CD14-positive monocyte (primary cell): ENCODE measurements at regions not wholly inside any gene's neighbourhood (a gene's known extent, or its start where the extent isn't known, plus 50 kb on each side); places are given as distances from the start of the nearest gene placed in this dataset.

Experiments used
- DNase-seq, 3 donors: peaks; one replicate each; pipeline ENCODE4 v3.0.0-alpha.2; 2011 to 2022
- H2AFZ ChIP-seq: 2 replicates; pipeline ENCODE4 v1.6.0; 2012; ENCODE audit warnings: mild to moderate bottlenecking, low read depth, low read length, inconsistent platforms; ENCODE audit not compliant: insufficient read depth, poor library complexity, severe bottlenecking
- H3K27ac ChIP-seq, 2 donors: 1 replicate in 1 of 2; 2 replicates in 1 of 2; pipeline ENCODE4 v1.5.1; 2012 to 2013; ENCODE audit warnings: low read length in 2 of 2, control low read depth in 1 of 2, inconsistent platforms in 1 of 2, low read depth in 1 of 2, mild to moderate bottlenecking in 1 of 2
- H3K27me3 ChIP-seq, 2 donors: one replicate each; pipeline versions ENCODE4 v1.6.0 to v1.6.1; 2011 to 2013; ENCODE audit warnings: low read length in 2 of 2; ENCODE audit not compliant: control insufficient read depth in 2 of 2, insufficient read depth in 2 of 2
- H3K36me3 ChIP-seq, 2 donors: replicated peaks in 1 of 2; 1 replicate in 1 of 2; 2 replicates in 1 of 2; pipeline versions ENCODE4 v1.5.1 to v1.6.1; 2012 to 2013; ENCODE audit warnings: low read length in 2 of 2, control low read depth in 1 of 2, inconsistent platforms in 1 of 2, mild to moderate bottlenecking in 1 of 2; ENCODE audit not compliant: insufficient read depth in 2 of 2, control insufficient read depth in 1 of 2
- H3K4me1 ChIP-seq, 2 donors: 1 replicate in 1 of 2; 2 replicates in 1 of 2; pipeline versions ENCODE4 v1.5.1 to v1.6.1; 2012 to 2013; ENCODE audit warnings: low read length in 2 of 2, control low read depth in 1 of 2, inconsistent platforms in 1 of 2, mild to moderate bottlenecking in 1 of 2, moderate library complexity in 1 of 2; ENCODE audit not compliant: insufficient read depth in 2 of 2, control insufficient read depth in 1 of 2
- H3K4me2 ChIP-seq: replicated peaks from 2 replicates; pipeline ENCODE3; 2012; ENCODE audit warnings: low read length, moderate library complexity, mild to moderate bottlenecking; ENCODE audit not compliant: poor library complexity, severe bottlenecking; ENCODE audit errors: extremely low read depth
- H3K4me3 ChIP-seq, 3 experiments: fragments of 200-600 bp in 1 of 3; sonication (generic) in 1 of 3; replicated peaks in 1 of 3; 1 replicate in 2 of 3; 2 replicates in 1 of 3; pipeline ENCODE4 v1.5.1; 2011 to 2013; ENCODE audit warnings: low read length in 3 of 3, mild to moderate bottlenecking in 3 of 3, control low read depth in 2 of 3, low read depth in 2 of 3, inconsistent platforms in 1 of 3, moderate library complexity in 1 of 3
- H3K79me2 ChIP-seq: 2 replicates; pipeline ENCODE4 v1.6.0; 2012; ENCODE audit warnings: mild to moderate bottlenecking, control low read depth, inconsistent platforms, low read length, moderate library complexity; ENCODE audit not compliant: insufficient read depth
- H3K9ac ChIP-seq: 2 replicates; pipeline ENCODE4 v1.6.0; 2017; ENCODE audit warnings: low read length, mild to moderate bottlenecking; ENCODE audit not compliant: insufficient read depth, poor library complexity, severe bottlenecking
- H3K9me3 ChIP-seq, 2 donors: replicated peaks in 1 of 2; 1 replicate in 1 of 2; 2 replicates in 1 of 2; pipeline versions ENCODE4 v1.5.1 to v1.6.1; 2012 to 2013; ENCODE audit warnings: low read length in 2 of 2, control low read depth in 1 of 2; ENCODE audit not compliant: control insufficient read depth in 1 of 2, insufficient read depth in 1 of 2
- H4K20me1 ChIP-seq: 2 replicates; pipeline ENCODE4 v1.6.0; 2012; ENCODE audit warnings: mild to moderate bottlenecking, low read length, control low read depth, moderate library complexity; ENCODE audit not compliant: insufficient read depth
- H3K27ac Mint-ChIP-seq, 7 donors: one replicate each; pipeline ENCODE4 v1.8.0; 2020; ENCODE audit warnings: mild to moderate bottlenecking in 7 of 7, mixed read lengths in 7 of 7, moderate library complexity in 6 of 7, inconsistent platforms in 2 of 7
- H3K27me3 Mint-ChIP-seq, 3 donors: one replicate each; pipeline ENCODE4 v1.8.0; 2021 to 2022; ENCODE audit warnings: low read depth in 3 of 3, mild to moderate bottlenecking in 3 of 3, mixed read lengths in 3 of 3, moderate library complexity in 3 of 3, inconsistent platforms in 1 of 3
- H3K36me3 Mint-ChIP-seq, 2 donors: one replicate each; pipeline ENCODE4 v1.8.0; 2020; ENCODE audit warnings: mixed read lengths in 2 of 2, inconsistent platforms in 1 of 2, mild to moderate bottlenecking in 1 of 2
- H3K4me1 Mint-ChIP-seq: one replicate; pipeline ENCODE4 v1.8.0; 2020; ENCODE audit warnings: mild to moderate bottlenecking, mixed read lengths
- H3K4me3 Mint-ChIP-seq, 2 donors: one replicate each; pipeline ENCODE4 v1.8.0; 2020; ENCODE audit warnings: mild to moderate bottlenecking in 2 of 2, mixed read lengths in 2 of 2, moderate library complexity in 1 of 2
- H3K9me3 Mint-ChIP-seq, 7 donors: one replicate each; pipeline ENCODE4 v1.8.0; 2020 to 2022; ENCODE audit warnings: mixed read lengths in 7 of 7, mild to moderate bottlenecking in 6 of 7, moderate library complexity in 6 of 7, inconsistent platforms in 2 of 7
- CTCF ChIP-seq: fragments of 200-600 bp; IDR thresholded peaks from one replicate; pipeline ENCODE4 v1.8.0; 2022; ENCODE audit warnings: antibody characterized with exemption, mild to moderate bottlenecking
- WGBS: methylation state at CpG from one replicate; pipeline ENCODE4 v1.1.5; 2013; ENCODE audit warnings: missing lambda C conversion rate; ENCODE audit not compliant: insufficient coverage; 5-methylcytosine and 5-hydroxymethylcytosine counted together
- intact Hi-C, 2 donors: fragments of 100-400 bp; cut with micrococcal nuclease; formaldehyde crosslinking; loops; one replicate each; pipeline versions ENCODE4 v1.15.0 to v1.15.1; 2023

- Mint-ChIP-seq H3K27ac (no peak overlapping the region), H3K4me3 (no peak overlapping the region), H3K4me1 (no peaks in the 10 kb centered on the region), H3K27me3 (no peaks in the 10 kb centered on the region), H3K36me3 (no peaks in the 10 kb centered on the region), H3K9me3 (peaks cover 0 to 2% (median 0%) of the 10 kb centered on the region in 7 donors)
- Histone ChIP-seq H3K27ac (no peak overlapping the region), H3K9ac (no peak overlapping the region), H3K9me3 (no peaks in the 10 kb centered on the region), H3K4me3 (no peak overlapping the region), H3K4me2 (no peak overlapping the region), H3K36me3 (no peaks in the 10 kb centered on the region), H3K4me1 (no peaks in the 10 kb centered on the region), H3K79me2 (no peaks in the 10 kb centered on the region), H3K27me3 (no peaks in the 10 kb centered on the region), H4K20me1 (no peaks in the 10 kb centered on the region), H2AFZ (no peak overlapping the region)
- no peak for TF ChIP-seq CTCF
- intact Hi-C loops = no loop called here
- WGBS = no CpG with 5 or more reads among the region's 4 CpGs
- no peak for DNase-seq
These were observed 334.9 kb upstream of the ADGRL3 start for GRCh38 chr4:60865273-60865672.

DNA sequence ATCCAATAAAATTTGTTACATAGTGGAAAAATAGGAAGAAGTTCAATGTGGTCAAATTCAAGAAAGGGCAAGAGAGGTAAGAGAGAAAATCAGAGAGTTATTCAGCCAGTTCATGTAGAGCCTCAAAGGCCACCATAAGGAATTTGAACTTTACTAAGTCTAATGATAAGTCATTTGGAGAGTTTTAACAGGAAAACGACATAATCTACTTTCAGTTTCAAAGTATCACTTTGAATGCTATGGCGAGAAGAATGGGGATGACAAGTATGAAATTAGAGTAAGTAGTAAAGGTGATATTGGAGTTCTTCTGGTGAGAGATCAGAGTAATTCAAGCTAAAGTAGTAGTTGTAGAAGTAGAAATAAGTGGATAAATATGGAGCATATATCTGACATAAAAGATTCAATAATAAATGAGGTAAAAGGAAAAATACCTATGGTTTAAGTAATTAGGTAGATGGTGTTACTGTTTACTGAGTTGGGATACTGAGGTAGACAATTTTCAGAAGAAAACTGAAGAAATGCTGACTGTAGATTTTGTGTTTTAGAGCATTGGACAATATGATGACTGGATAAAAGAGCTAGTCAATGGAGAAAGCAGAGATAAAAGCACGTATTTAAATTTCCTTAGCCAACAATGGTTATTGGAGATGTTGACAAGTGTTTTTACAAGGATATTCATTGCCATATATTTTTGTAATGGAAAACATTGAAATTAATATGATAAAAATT lies 331.7 kb upstream of the ADGRL3 start:
- no peak overlapping the region for H3K27ac Mint-ChIP-seq
- no peaks in the 10 kb centered on the region for H3K27me3 Mint-ChIP-seq
- TF ChIP-seq CTCF = no peak
- Histone ChIP-seq H3K9me3 (no peaks in the 10 kb centered on the region), H3K4me1 (no peaks in the 10 kb centered on the region), H3K36me3 (no peaks in the 10 kb centered on the region), H2AFZ (no peak overlapping the region), H3K9ac (no peak overlapping the region), H3K27ac (no peak overlapping the region), H3K79me2 (no peaks in the 10 kb centered on the region), H3K4me3 (no peak overlapping the region), H3K27me3 (no peaks in the 10 kb centered on the region), H3K4me2 (no peak overlapping the region), H4K20me1 (no peaks in the 10 kb centered on the region)
- H3K4me3 Mint-ChIP-seq = no peak overlapping the region
- DNase-seq = no peak
- H3K4me1 Mint-ChIP-seq = no peaks in the 10 kb centered on the region
- H3K36me3 Mint-ChIP-seq = no peaks in the 10 kb centered on the region
- H3K9me3 Mint-ChIP-seq = peaks cover 0 to 2% (median 0%) of the 10 kb centered on the region in 7 donors
- WGBS = 100% methylated on average over 1 of the region's 3 CpGs
- intact Hi-C loops = no loop called here
